ENCODE measurements at regions not wholly inside any gene's neighbourhood (a gene's known extent, or its start where the extent isn't known, plus 50 kb on each side); places are given as distances from the start of the nearest gene placed in this dataset.

- no peaks in the 10 kb centered on the region for H3K27me3 ChIP-seq (replicated peaks; ENCODE audit: insufficient read depth, low read depth, low read length, poor library complexity)
- DNase-seq (ENCODE audit: low spot score) = no peak
- intact Hi-C loops (cut with micrococcal nuclease; ENCODE audit: unreplicated experiment) = loop anchor here (5.0 to 10.0 kb wide), 2 partner anchors 197 to 455 kb away; partner anchors contain the start of gene REEP3
- H3K27ac ChIP-seq (ENCODE audit: low read depth, low read length, poor library complexity, severe bottlenecking) = peak overlapping the region; percentile 29
- no TSS peak for BruUV-seq (replicated peaks)
- TF ChIP-seq CTCF (conservative IDR thresholded peaks at IDR 0.05; ENCODE audit: low read depth, low read length) (no peak), EZH2 (IDR thresholded peaks at IDR 0.05; ENCODE audit: borderline replicate concordance, low read depth, low read length, poor library complexity, severe bottlenecking) (no peak)
- H3K4me1 ChIP-seq (ENCODE audit: insufficient read depth, low read length, poor library complexity, severe bottlenecking) = peaks cover 63% of the 10 kb centered on the region
- H3K4me3 ChIP-seq (ENCODE audit: low read depth, low read length, poor library complexity, severe bottlenecking) = no peak overlapping the region
- no peaks in the 10 kb centered on the region for H3K9me3 ChIP-seq (ENCODE audit: low read depth, low read length, poor library complexity, severe bottlenecking)
- CTCF ChIA-PET = interaction anchor here (1.0 to 2.4 kb wide), 6 partner anchors 47 to 1025 kb away, joined by 3 to 37 read pairs (median 6); no protein-coding TSS in a partner anchor
- H3K36me3 ChIP-seq (ENCODE audit: insufficient read depth, low read length, poor library complexity, severe bottlenecking) = no peaks in the 10 kb centered on the region
- POLR2A ChIA-PET (ENCODE audit: low non-redundant PET) = no interaction called here
Observed at GRCh38 chr10:63719226-63719856, 198.1 kb downstream of the REEP3 start.

- Histone ChIP-seq H3K9me3 (ENCODE audit: low read depth, low read length, poor library complexity, severe bottlenecking) (no peaks in the 10 kb centered on the region), H3K27me3 (replicated peaks; ENCODE audit: insufficient read depth, low read depth, low read length, poor library complexity) (no peaks in the 10 kb centered on the region), H3K27ac (ENCODE audit: low read depth, low read length, poor library complexity, severe bottlenecking) (peak overlapping the region; percentile 67), H3K4me3 (ENCODE audit: low read depth, low read length, poor library complexity, severe bottlenecking) (no peak overlapping the region), H3K36me3 (ENCODE audit: insufficient read depth, low read length, poor library complexity, severe bottlenecking) (no peaks in the 10 kb centered on the region), H3K4me1 (ENCODE audit: insufficient read depth, low read length, poor library complexity, severe bottlenecking) (peaks cover 63% of the 10 kb centered on the region)
- peak; percentile 71 for DNase-seq (ENCODE audit: low spot score)
- no TSS peak for BruUV-seq (replicated peaks)
- TF ChIP-seq EZH2 (IDR thresholded peaks at IDR 0.05; ENCODE audit: borderline replicate concordance, low read depth, low read length, poor library complexity, severe bottlenecking) (no peak), CTCF (conservative IDR thresholded peaks at IDR 0.05; ENCODE audit: low read depth, low read length) (peak; percentile 96)
- CTCF ChIA-PET = interaction anchor here (0.6 to 2.4 kb wide), 9 partner anchors 19 to 1026 kb away, joined by 3 to 37 read pairs (median 4); no protein-coding TSS in a partner anchor
- intact Hi-C loops (cut with micrococcal nuclease; ENCODE audit: unreplicated experiment) = loop anchor here (5.0 kb wide), 1 partner anchor 503 kb away; no protein-coding TSS in a partner anchor
- POLR2A ChIA-PET (ENCODE audit: low non-redundant PET) = no interaction called here
Observed at GRCh38 chr10:63720072-63720537, 198.9 kb downstream of the REEP3 start.

- Histone ChIP-seq H3K4me3 (ENCODE audit: low read depth, low read length, poor library complexity, severe bottlenecking) (no peak overlapping the region), H3K27me3 (replicated peaks; ENCODE audit: insufficient read depth, low read depth, low read length, poor library complexity) (no peaks in the 10 kb centered on the region), H3K36me3 (ENCODE audit: insufficient read depth, low read length, poor library complexity, severe bottlenecking) (no peaks in the 10 kb centered on the region), H3K9me3 (ENCODE audit: low read depth, low read length, poor library complexity, severe bottlenecking) (no peaks in the 10 kb centered on the region), H3K4me1 (ENCODE audit: insufficient read depth, low read length, poor library complexity, severe bottlenecking) (peaks cover 63% of the 10 kb centered on the region), H3K27ac (ENCODE audit: low read depth, low read length, poor library complexity, severe bottlenecking) (peak overlapping the region; percentile 67)
- TF ChIP-seq CTCF (conservative IDR thresholded peaks at IDR 0.05; ENCODE audit: low read depth, low read length) = no peak
- TF ChIP-seq EZH2 (IDR thresholded peaks at IDR 0.05; ENCODE audit: borderline replicate concordance, low read depth, low read length, poor library complexity, severe bottlenecking) = no peak
- BruUV-seq (replicated peaks) = no TSS peak
- ChIA-PET CTCF (interaction anchor here (0.5 to 2.4 kb wide), 9 partner anchors 20 to 1027 kb away, joined by 3 to 37 read pairs (median 4); no protein-coding TSS in a partner anchor), POLR2A (ENCODE audit: low non-redundant PET) (no interaction called here)
- intact Hi-C loops (cut with micrococcal nuclease; ENCODE audit: unreplicated experiment) = loop anchor here (1.0 to 5.0 kb wide), 2 partner anchors 503 to 554 kb away; no protein-coding TSS in a partner anchor
- DNase-seq (ENCODE audit: low spot score) = no peak
Observed at GRCh38 chr10:63720676-63721075, 199.5 kb downstream of the REEP3 start.

Measured in A673 (cell line).